B cell (primary cell): ENCODE measurements at regions not wholly inside any gene's neighbourhood (a gene's known extent, or its start where the extent isn't known, plus 50 kb on each side); places are given as distances from the start of the nearest gene placed in this dataset.

Experiments
- ATAC-seq: fragments of 200-7000 bp; cut with Tn5 transposase; one replicate; pipeline ENCODE4 v1.10.0; 2021; ENCODE audit warnings: low read depth, mild to moderate bottlenecking, moderate number of reproducible peaks, moderate library complexity
- CTCF ChIA-PET: fragments of 350-600 bp; sonication (Branson Sonifier 250); formaldehyde crosslinking; loops from one replicate; lab custom pipeline; 2021; ENCODE audit warnings: antibody characterized with exemption, inconsistent platforms; lab: Charles Lee
- POLR2A ChIA-PET: fragments of 350-600 bp; sonication (Branson Sonifier 250); formaldehyde crosslinking; loops from one replicate; lab custom pipeline; 2021; ENCODE audit warnings: antibody characterized with exemption; lab: Charles Lee
- DNase-seq: peaks from one replicate; pipeline ENCODE4 v3.0.0; 2013
- H2AFZ ChIP-seq: 2 replicates; pipeline ENCODE4 v1.6.1; 2012; ENCODE audit warnings: mild to moderate bottlenecking, low read depth, low read length; ENCODE audit not compliant: insufficient read depth, poor library complexity, severe bottlenecking
- H3K27ac ChIP-seq, 2 donors: 1 replicate in 1 of 2; 2 replicates in 1 of 2; pipeline ENCODE4 v1.5.1; 2012 to 2013; ENCODE audit warnings: low read length in 2 of 2, mild to moderate bottlenecking in 2 of 2, moderate library complexity in 1 of 2
- H3K27me3 ChIP-seq, 4 experiments: fragments of 200-600 bp in 1 of 4; sonication (generic) in 1 of 4; replicated peaks in 1 of 4; 1 replicate in 2 of 4; 2 replicates in 2 of 4; pipeline versions ENCODE4 v1.6.1 to v1.7.0; 2013 to 2016; ENCODE audit warnings: low read length in 3 of 4, mild to moderate bottlenecking in 2 of 4, mixed read lengths in 1 of 4, moderate library complexity in 1 of 4; ENCODE audit not compliant: insufficient read depth in 4 of 4, control insufficient read depth in 3 of 4; ENCODE audit errors: control extremely low read depth in 1 of 4
- H3K36me3 ChIP-seq, 2 experiments: replicated peaks in 1 of 2; 1 replicate in 1 of 2; 2 replicates in 1 of 2; pipeline versions ENCODE4 v1.6.1 to v1.7.1; 2013; ENCODE audit warnings: low read length in 1 of 2; ENCODE audit not compliant: insufficient read depth in 2 of 2, control insufficient read depth in 1 of 2; ENCODE audit errors: control extremely low read depth in 1 of 2, extremely low read depth in 1 of 2
- H3K4me1 ChIP-seq, 2 donors: fragments of 200-600 bp in 1 of 2; sonication (generic) in 1 of 2; 1 replicate in 1 of 2; 2 replicates in 1 of 2; pipeline versions ENCODE4 v1.5.1 to v1.6.1; 2013 to 2017; ENCODE audit warnings: low read length in 2 of 2; ENCODE audit not compliant: control insufficient read depth in 2 of 2, insufficient read depth in 2 of 2
- H3K4me2 ChIP-seq: replicated peaks from 2 replicates; pipeline ENCODE3; 2012; ENCODE audit warnings: mild to moderate bottlenecking, low read depth, low read length; ENCODE audit not compliant: poor library complexity, severe bottlenecking
- H3K4me3 ChIP-seq, 5 experiments: fragments of 200-600 bp in 1 of 5; sonication (generic) in 1 of 5; 1 replicate in 3 of 5; 2 replicates in 2 of 5; pipeline versions ENCODE4 v1.5.1 to v1.7.0; 2011 to 2016; ENCODE audit warnings: low read length in 4 of 5, mild to moderate bottlenecking in 4 of 5, low read depth in 2 of 5, control low read depth in 1 of 5, moderate library complexity in 1 of 5; ENCODE audit not compliant: insufficient read depth in 1 of 5; ENCODE audit errors: control extremely low read depth in 1 of 5, extremely low read depth in 1 of 5
- H3K79me2 ChIP-seq: fragments of 200-600 bp; sonication (generic); one replicate; pipeline ENCODE4 v1.6.0; 2016; ENCODE audit warnings: low read length; ENCODE audit not compliant: control insufficient read depth, insufficient read depth
- H3K9ac ChIP-seq: fragments of 200-600 bp; sonication (generic); 2 replicates; pipeline ENCODE4 v1.6.1; 2017; ENCODE audit warnings: mild to moderate bottlenecking, low read length, moderate library complexity
- H3K9me3 ChIP-seq, 3 donors: one replicate each; pipeline versions ENCODE4 v1.6.1 to v1.7.1; 2013; ENCODE audit warnings: low read length in 2 of 3; ENCODE audit not compliant: control insufficient read depth in 2 of 3, insufficient read depth in 1 of 3; ENCODE audit errors: control extremely low read depth in 1 of 3
- H4K20me1 ChIP-seq: 2 replicates; pipeline ENCODE4 v1.6.0; 2012; ENCODE audit warnings: mild to moderate bottlenecking, low read length; ENCODE audit not compliant: insufficient read depth, control insufficient read depth, poor library complexity, severe bottlenecking
- H3K27ac Mint-ChIP-seq: one replicate; pipeline ENCODE4 v1.8.0; 2021; ENCODE audit warnings: mixed read lengths
- H3K27me3 Mint-ChIP-seq: one replicate; pipeline ENCODE4 v1.8.0; 2021; ENCODE audit warnings: mixed read lengths
- H3K4me1 Mint-ChIP-seq: one replicate; pipeline ENCODE4 v1.8.0; 2021; ENCODE audit warnings: mixed read lengths
- H3K4me3 Mint-ChIP-seq: one replicate; pipeline ENCODE4 v1.8.0; 2021; ENCODE audit warnings: mixed read lengths
- H3K9me3 Mint-ChIP-seq: one replicate; pipeline ENCODE4 v1.8.0; 2022; ENCODE audit warnings: mixed read lengths; ENCODE audit not compliant: insufficient read depth
- CTCF ChIP-seq: fragments of 200-600 bp; IDR thresholded peaks from one replicate; pipeline ENCODE4 v1.8.0; 2022; ENCODE audit warnings: antibody characterized with exemption, mild to moderate bottlenecking
- EZH2 ChIP-seq: IDR thresholded peaks from 2 replicates; pipeline ENCODE4 v1.6.1; 2012; ENCODE audit warnings: borderline replicate concordance, low read depth, mild to moderate bottlenecking, moderate library complexity, low read length; ENCODE audit not compliant: insufficient read depth, poor library complexity, severe bottlenecking
- WGBS: methylation state at CpG from one replicate; pipeline ENCODE4 v1.1.5; 2013; ENCODE audit warnings: missing lambda C conversion rate; ENCODE audit not compliant: insufficient coverage; 5-methylcytosine and 5-hydroxymethylcytosine counted together
- intact Hi-C: fragments of 100-400 bp; cut with micrococcal nuclease; formaldehyde crosslinking; loops from one replicate; pipeline ENCODE4 v1.10.0; 2022

- 71% methylated on average over 5 of the region's 7 CpGs for WGBS
- Histone ChIP-seq H2AFZ (no peak overlapping the region), H3K9me3 (peaks cover 0 to 10% (median 0%) of the 10 kb centered on the region in 3 donors), H3K79me2 (no peaks in the 10 kb centered on the region), H3K4me1 (no peaks in the 10 kb centered on the region), H3K4me2 (no peak overlapping the region), H4K20me1 (no peaks in the 10 kb centered on the region), H3K27ac (no peak overlapping the region), H3K27me3 (no peaks in the 10 kb centered on the region), H3K36me3 (no peaks in the 10 kb centered on the region), H3K9ac (no peak overlapping the region), H3K4me3 (no peak overlapping the region)
- ChIA-PET POLR2A (no interaction called here), CTCF (no interaction called here)
- intact Hi-C loops, result no loop called here
- H3K9me3 Mint-ChIP-seq, result peaks cover 7% of the 10 kb centered on the region
- no peak overlapping the region for H3K27ac Mint-ChIP-seq
- H3K27me3 Mint-ChIP-seq, result no peaks in the 10 kb centered on the region
- no peak overlapping the region for H3K4me3 Mint-ChIP-seq
- ATAC-seq (no peak), DNase-seq (no peak)
- TF ChIP-seq CTCF, result no peak
- TF ChIP-seq EZH2, result no peak
- no peaks in the 10 kb centered on the region for H3K4me1 Mint-ChIP-seq
Measured at GRCh38 chr2:103139628-103140268, 377.9 kb downstream of the TMEM182 start.

DNA sequence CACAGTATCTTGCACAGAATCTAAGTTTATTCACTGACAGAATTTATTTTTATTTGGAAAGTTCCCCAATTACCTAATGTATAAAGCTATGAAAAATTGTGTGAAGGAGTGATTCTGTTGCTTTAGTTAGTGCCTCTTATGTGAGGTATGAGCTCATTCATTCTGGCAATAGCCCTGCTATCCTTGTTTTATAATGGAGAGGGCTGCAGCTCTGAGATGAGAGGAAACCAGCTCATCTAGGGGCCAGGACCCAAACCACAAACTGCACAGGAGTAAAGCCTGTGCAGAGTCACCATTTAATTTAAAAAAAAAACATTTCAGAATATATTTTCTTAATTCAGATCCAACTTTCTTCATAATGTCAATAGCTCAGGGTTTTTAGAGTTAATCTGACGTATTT, 383.0 kb downstream of the TMEM182 start:
- ATAC-seq, result no peak
- ChIA-PET CTCF (no interaction called here), POLR2A (no interaction called here)
- Mint-ChIP-seq H3K9me3 (peaks cover 7% of the 10 kb centered on the region), H3K4me1 (no peaks in the 10 kb centered on the region), H3K4me3 (no peak overlapping the region), H3K27ac (no peak overlapping the region), H3K27me3 (no peaks in the 10 kb centered on the region)
- no peaks in the 10 kb centered on the region for H3K9me3 ChIP-seq
- H3K4me2 ChIP-seq, result no peak overlapping the region
- 83% methylated on average over 1 of the region's 1 CpG for WGBS
- intact Hi-C loops, result no loop called here
- no peak overlapping the region for H3K27ac ChIP-seq
- H3K4me1 ChIP-seq, result no peaks in the 10 kb centered on the region
- no peaks in the 10 kb centered on the region for H3K79me2 ChIP-seq
- no peak overlapping the region for H3K9ac ChIP-seq
- no peaks in the 10 kb centered on the region for H3K36me3 ChIP-seq
- DNase-seq, result no peak
- no peak overlapping the region for H3K4me3 ChIP-seq
- TF ChIP-seq CTCF (no peak), EZH2 (no peak)
- H4K20me1 ChIP-seq, result no peaks in the 10 kb centered on the region
- H2AFZ ChIP-seq, result no peak overlapping the region
- no peaks in the 10 kb centered on the region for H3K27me3 ChIP-seq
